DMS53 treated with DMSO at 0.1 percent for 48 hours (cell line): ENCODE measurements at regions not wholly inside any gene's neighbourhood (a gene's known extent, or its start where the extent isn't known, plus 50 kb on each side); places are given as distances from the start of the nearest gene placed in this dataset.

ENCODE experiments used
- DNase-seq: peaks from one replicate; lab custom pipeline; 2025; ENCODE audit not compliant: unreplicated experiment; lab: John Stamatoyannopoulos, UW

DNA sequence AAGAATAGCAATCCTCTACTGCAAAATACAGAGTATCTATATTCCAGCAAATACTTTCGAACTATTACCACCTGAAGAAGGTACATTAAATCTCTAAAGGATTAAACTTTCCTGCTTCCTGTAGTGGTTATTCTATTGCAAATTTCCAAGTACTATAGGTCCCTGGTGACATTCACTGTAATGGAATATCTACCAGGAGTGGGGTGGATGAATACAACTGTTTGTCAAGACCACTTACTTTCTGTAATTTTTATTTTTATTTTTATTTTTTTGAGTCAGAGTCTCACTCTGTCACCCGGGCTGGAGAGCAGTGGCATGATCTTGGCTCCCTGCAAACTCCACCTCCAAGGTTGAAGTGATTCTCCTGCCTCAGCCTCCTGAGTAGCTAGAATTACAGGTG lies 389.5 kb downstream of the TMEM114 start:
- no peak for DNase-seq

DNA sequence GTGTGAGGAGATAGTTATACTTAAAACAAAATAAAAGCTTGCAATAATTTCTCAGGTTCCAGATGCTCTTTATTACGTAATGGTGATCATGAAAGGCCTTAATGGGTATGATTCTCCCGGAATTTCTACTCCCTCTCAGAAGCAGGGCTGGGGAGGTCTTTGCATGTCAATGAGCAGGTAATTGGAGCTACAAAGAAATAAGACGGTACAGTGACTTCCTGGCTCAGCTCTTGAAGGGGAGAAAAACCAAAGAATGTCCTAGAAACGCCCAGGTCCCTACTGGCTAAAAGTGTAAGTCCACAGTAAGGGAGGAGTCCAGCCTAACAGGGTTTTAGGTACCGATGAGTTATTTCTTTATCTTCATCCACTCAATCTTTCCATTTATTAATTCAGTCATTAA lies 390.9 kb downstream of the TMEM114 start:
- no peak for DNase-seq

DNA sequence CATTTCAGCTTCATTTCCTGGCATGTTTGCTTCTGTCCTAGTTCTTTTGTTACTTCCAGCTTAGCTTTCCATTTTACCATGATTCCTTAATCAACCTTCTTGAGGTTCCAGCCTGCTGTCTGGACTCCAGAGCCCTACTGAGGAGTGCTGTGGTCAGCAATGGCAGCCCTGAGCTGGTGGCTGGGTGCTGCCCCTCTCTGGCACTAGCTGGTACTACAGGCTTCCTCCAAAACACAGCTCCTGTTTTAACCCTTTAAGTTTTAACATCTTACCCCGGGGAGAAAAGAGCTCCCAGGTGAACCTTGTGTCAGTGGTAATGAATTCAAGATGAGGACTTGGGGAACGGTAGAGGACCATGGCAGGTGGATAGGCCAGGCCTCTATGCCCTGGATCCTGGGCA lies 395.5 kb downstream of the TMEM114 start:
- DNase-seq, result no peak

DNA sequence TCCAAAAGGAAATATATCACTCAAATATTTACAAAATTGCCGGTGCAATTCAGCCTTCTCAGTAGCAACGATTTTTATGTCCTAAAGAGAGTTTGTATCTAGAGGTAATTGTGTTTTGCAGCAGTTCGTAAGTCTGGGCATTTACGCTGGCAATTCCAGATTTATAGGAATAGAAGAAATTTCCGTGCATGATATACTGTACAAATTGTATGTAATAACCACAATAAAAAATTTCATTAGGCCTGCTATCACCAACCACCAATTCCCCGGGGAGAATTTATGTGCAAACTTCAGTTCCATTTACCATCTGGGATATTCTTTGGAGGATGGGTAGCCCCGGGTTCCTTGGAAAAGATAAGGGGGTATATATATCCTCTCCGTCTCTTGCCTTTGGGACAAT lies 401.5 kb downstream of the TMEM114 start:
- DNase-seq, result no peak

DNA sequence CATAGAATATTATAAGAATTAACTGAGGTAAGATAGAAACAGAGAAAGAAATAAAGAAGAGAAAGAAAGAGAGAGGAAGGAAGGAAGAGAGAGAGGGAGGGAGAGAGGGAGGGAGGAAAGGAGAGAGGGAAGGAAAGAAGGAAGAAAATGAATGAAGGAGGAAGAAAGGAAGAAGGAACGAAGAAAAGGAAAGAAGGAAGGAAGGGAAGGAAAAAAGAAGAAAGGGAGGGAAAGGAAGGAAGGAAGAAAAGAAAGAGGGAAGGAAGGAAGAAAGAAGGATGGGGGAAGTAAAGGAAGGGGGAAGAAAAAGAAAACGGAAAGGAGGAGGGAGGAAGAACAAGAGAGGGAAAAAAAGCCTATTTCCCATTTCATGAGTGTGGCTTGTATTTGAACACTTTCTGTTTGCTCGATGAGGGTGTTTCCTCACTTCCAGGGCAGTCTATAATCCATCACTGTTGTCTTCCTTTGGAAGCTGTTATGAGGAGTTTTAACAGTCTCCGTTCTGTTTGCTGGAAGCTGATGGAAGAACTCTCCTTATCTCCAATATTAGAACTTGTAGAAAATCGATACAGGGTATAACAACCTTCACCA lies 402.4 kb downstream of the TMEM114 start:
- DNase-seq, result no peak

DNA sequence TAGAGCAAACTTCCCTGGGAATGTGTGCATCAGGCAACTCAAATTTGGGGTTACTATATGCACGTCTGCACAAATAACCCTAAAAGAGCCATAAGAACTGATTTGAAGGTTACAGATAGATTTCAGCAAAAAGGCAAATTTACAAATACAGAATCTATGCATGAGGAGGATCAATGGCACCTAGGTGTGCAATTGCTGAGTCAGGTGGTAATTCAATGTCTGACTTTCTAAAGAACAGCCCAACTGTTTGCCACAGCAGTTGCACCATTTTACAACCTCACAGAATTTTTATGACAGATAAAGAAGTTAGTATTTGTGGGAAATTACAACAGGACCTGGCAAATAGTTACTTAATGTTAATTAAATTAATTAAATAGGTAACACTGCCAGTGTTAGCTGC lies 405.5 kb downstream of the TMEM114 start:
- no peak for DNase-seq

DNA sequence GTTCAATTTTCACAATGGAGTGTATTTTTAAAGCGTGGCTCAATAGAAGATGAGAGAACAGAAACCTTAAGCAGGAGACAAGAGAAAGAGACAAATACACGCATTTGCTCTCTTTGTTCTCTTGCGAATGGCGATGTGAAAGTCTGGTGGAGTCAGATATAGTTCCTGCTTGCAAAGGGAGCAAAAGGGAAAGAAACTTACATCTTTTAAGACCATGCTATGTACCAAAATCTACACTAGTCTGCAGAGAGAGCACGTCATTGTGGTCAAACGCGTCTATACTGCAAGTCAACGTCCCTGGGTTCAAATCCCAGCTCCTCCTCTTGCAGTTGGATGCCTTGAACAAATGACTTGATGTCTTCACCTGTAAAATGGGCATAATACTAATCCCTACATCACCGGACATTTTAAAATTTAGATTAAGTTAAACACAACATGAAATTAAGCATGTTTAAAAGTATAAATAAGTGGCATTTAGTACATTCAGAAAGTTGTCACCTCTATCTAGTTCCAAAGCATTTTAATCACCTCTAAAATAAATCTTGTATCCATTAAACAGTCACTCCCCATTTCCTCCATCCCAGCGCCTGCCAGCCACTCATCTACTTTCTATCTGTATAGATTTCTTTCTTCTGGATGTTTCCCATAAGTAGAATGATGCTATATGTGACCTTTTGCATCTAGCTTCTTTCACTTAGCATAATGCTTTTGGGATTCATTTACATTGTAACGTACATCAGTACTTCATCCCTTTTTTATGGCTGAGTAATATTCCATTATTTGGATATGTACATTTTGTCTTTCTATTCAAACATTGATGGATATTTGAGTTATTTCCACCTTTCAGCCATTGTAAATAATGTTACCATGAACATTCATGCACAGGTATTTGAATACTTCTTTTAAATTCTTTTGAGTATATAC lies 406.9 kb downstream of the TMEM114 start:
- no peak for DNase-seq

DNA sequence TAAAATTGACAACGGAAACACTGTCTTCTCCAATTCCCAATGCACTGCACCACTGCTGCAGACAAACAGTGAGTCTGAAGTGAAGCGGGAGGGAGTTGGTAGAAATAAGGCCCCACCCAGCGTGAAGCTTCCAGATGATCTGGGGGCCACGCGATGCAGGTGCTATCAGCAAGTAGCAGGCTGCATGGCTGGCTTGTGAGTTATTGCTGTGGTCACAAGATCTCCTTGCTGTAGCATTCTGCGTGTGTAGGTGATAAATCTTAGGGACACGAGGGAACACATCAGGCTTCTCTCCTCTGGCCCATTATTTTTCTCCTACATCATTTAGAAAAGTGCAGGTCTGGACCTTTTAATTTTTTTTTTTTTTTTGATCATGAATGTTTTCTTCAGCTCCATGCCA lies 407.6 kb downstream of the TMEM114 start:
- DNase-seq, result no peak

DNA sequence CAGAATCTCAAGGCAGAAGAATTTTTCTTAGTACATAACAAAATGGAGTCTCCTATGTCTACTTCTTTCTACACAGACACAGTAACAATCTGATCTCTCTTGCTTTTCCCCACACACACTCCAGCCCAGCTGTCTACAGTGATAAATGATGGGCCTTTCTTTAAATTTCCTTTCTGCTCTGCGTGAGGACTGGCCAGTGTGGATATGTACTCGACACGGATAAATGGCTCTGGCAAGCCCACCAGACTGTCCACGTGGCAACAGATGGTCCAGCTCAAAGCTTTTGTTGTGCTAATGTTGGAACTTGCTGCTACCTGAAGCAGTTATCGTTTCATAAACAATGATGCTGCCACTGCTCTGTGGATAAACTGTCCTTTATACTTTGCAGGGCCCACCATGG lies 410.7 kb downstream of the TMEM114 start:
- no peak for DNase-seq

DNA sequence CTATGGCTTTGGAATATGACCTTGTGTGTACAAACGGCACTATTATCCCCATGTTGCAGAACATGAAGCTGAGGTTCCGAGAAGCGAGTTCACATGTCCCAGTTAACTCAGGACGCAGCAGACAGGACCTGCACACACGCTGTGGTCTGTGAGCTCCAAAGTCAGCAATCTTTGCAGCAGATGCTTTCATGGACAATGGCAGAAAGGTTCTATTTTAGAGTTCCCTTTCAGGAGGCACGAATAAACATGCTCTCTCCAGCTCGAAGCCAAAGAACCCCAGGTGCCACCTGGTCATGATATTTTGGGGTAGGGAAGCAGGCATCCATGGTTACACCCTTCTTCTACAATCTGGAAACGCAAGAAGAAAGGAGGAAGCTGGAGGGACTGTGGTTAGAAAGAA lies 412.0 kb downstream of the TMEM114 start:
- DNase-seq, result no peak

DNA sequence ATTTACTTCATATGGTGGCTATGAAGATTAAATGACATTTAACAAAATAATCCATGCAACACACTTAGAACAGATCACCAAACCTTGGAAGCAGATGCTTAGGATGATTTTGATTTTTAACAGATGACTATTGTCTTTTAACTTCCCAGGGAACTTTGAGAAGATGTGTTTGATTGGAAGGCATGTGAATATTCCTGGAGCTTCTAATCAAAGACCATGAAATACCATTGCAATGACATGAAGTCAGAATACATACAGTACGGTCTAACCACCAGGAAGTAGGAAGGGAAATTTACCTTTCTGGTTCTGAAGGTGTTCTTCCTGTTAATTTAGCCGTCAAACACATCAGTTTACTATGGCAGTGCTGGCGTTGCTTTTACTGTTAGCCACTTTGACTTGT lies 414.9 kb downstream of the TMEM114 start:
- no peak for DNase-seq

DNA sequence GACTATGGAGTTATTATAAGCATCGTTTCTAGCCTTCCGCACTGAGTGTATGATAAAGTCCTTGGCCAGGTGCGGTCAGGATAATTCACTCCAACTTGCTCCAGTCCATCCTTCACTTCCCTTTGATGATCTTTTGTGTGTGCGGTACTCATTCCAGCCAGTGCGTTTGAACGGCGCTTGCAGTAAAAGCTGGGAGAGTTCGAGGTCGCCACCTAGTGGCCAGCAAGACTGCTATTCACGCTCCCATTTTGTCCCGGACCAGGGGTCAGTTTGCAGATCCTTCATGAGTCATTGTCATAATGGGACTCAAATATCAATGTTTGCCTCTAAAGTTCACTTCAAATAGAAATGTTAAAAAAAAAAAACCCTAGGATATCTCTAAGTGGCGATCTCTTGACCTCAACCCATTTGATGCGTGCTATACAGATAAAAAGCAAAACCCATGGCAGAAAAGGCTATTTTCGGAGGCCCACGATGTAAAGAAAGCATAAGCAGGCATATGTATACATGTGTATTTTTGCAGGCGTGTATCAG lies 417.1 kb downstream of the TMEM114 start:
- peak; percentile 70 for DNase-seq

DNA sequence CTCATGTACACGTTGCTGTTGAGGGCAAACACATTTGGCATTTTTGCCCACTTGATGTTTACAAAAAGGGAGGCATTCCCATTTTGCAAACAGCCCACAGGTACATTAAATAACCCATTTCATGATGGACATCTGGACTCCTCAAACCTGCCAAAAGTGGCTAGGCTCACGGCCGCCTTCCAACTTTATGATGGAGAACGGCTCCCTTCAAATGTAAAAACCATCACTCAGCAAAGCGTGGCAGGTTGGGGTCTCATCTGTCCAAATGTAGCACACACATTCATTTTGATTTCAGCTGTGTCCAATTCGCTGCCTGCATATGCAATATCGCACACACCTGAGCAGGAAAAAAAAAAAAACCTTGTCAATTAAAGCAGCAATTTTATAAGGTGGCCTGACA lies 417.8 kb downstream of the TMEM114 start:
- DNase-seq, result no peak

DNA sequence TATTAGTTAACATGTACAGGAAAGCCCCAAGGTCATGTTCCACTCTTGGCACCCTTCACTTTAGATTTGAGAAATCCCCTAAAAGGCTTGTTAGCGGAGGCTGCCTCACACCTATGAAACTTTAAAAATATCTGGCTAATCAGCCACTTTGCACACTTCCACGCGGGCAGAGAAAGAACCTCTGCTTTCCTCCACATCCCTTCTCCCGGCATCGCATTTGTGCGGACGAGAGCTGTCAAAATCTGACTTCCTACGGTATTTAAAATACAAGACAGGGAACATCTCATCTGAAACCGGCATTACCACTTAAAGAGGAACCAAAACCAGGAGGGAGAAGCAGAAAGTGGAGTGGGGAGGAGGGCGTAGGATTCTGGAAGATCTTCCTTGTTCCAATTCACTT lies 422.3 kb downstream of the TMEM114 start:
- no peak for DNase-seq

DNA sequence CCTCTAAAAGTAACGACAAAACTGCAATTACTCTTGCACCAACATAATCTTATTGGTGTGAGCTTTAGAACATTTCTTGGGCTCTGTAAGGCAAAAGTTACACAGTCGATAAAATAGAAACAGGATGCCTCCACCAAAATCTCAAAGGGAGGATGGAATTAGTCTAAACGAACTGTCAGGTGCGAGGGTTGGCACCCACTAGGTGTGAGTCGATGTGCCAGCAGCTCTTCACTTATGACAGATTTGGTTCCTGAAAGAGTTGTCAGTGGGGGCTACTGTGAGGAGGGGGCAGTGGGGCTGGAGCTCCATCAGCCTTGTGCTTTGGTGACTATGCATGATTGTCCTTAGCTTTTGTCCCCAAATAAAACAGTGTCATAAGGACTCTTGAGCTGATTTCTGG lies 422.9 kb downstream of the TMEM114 start:
- no peak for DNase-seq

DNA sequence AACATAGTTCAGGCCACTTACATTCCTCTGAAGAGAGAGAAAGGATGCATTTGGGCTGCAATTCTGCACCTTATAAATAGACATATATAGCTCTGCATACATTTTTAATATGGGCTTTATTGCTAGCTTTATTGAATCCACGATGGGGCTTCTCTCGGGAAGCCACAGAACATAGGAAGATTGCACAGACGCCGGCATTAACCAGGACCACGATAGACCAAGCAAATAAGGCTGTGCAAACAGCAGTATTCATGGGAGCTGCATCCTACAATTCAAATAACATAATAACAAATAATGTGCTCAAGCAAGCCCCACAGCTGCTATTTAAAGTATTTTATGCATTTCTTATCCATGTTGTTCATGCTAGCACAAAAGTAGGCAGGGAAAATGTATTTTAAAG lies 432.3 kb downstream of the TMEM114 start:
- DNase-seq, result no peak

DNA sequence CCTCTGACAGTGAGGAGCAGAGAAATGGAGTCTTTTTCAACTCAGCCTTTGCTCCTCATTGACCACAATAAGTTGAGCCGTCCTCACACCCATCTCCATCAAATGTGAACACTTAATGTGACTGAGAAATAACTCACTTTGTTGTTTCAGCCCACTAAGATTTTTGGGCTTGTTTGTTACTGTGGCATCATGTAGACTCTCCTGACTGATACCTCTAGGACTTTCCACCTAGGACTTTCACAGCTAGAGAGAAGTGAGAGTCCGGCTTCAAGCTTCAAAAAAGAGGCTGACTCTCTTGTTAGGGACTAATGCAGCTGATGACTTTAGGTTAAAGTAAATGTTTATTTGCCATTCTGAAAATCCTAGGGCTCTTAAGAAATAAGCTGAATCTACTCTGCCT lies 435.0 kb downstream of the TMEM114 start:
- no peak for DNase-seq

DNA sequence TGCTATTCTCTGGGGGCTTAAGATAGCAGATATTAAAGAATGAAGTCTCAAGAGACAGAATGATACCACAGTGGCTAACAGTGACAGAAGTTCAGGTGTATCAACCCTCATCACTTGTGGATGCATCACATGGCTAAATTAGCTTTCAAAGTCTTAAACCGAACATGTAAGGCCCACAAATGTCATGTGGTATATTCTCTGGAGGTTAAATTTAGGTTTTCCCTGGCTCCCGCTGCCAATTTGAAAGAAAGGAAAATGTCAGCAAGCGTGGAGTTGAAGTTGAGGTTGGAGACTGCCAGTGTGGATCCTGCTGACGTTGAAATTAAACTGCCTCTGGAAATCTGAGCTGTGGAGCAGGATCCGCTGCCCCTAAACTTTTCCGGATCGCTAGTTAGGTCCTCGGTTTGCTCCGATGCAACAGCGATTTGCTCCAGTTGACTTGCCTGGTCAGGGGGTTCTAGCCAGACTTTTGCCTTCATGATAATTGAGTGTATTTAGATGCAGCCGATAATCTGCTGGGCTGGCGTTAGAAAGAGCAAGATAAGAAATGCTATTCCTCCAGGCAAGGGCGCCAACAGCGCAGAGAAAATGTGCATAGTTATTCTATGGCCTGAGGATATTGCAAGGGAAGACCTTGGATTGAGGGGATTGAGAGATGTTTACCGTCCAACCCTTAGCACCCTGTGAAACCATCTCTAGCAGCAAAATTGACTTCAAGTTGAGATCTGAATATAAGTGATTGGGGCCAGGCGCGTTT lies 443.9 kb downstream of the TMEM114 start:
- no peak for DNase-seq

DNA sequence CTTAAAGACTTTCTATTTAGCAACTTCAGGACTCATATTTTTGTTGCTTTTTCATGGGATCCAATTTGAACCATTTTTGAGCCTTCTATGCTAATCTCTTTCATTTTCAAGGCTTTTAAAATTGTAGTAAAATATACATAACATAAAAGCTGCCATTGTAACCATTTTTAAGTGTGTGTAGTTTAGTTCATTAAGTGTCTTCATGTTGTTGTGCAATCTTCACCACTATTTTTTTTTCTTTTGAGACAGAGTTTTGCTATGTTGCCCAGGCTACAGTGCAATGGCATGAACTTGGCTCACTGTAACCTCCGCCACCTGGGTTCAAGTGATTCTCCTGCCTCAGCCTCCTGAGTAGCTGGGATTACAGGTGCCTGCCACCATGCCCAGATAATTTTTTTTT lies 451.6 kb downstream of the TMEM114 start:
- DNase-seq, result no peak

DNA sequence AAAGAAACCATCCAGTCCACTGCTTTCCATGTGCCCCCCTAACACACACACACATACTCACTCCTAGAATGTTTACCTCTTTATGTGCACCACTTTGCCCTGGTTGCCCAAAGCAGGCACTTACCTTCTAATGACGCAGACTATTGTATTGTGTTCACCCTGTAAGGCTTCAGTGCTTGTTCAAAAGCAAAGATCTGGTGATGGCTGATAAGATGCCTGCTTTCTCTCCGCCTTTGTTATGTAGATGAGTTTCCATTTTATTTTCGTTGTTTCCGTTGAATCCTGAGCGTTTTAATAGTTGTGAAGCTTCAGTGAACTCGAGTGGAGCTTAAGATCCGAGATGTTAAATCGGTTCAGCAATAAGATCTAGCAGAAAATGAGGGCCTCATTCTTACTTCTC lies 452.7 kb downstream of the TMEM114 start:
- DNase-seq, result no peak

DNA sequence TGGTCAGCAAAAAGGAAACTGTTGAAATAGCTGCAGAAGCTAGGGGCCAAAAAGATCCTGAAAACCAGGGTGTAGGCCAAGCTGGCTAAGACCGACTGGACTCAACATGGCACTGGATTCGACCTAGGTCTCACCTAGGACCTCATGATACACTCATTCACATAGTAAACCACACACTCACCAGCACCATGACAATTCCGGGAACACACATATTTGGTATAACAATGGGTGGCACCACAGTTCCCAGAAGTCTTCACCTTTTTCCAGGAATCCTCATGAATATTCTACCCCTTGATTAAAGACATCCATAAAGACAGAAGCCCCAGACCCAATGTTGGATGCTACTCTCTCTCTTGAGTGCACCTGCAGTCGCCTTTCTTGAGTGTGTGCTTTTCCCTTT lies 460.1 kb downstream of the TMEM114 start:
- no peak for DNase-seq

DNA sequence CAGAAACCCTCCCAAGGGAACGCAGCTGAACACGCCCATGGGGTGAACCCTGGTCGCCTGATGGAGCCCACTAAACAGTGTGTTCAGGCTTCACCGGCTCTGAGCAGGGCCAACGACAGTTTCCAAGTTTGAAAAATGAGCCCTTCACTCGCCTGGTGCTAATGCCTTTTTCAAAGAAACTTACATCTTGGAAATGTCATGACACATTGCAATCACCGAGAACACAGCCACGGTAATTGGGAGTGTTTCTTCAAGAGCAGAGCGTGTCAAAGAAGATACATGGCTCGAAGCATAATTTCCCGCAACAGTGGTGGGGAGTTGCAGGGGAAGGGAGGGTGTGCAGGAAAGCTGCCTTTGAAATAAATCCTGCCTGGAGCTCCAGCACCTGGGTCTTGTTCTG lies 463.2 kb downstream of the TMEM114 start:
- no peak for DNase-seq
